Caco-2 (cell line): ENCODE measurements at regions not wholly inside any gene's neighbourhood (a gene's known extent, or its start where the extent isn't known, plus 50 kb on each side); places are given as distances from the start of the nearest gene placed in this dataset.

Experiments used
- BruUV-seq: library from RNA; stranded (reverse); fragments of 400-500 nt; replicated peaks from 2 replicates; lab custom pipeline; 2021; lab: Mats Ljungman, UMichigan
- CTCF ChIA-PET: fragments of 300-600 bp; sonication (Branson Sonifier 250); formaldehyde crosslinking; loops from one replicate; lab custom pipeline; 2022; ENCODE audit warnings: antibody characterized with exemption; lab: Charles Lee
- POLR2A ChIA-PET: fragments of 300-600 bp; sonication (Branson Sonifier 250); formaldehyde crosslinking; loops from one replicate; lab custom pipeline; 2022; ENCODE audit warnings: antibody characterized with exemption; lab: Charles Lee
- DNase-seq, 2 experiments: peaks; one replicate each; pipeline versions ENCODE4 v3.0.0 to v3.0.0-alpha.2; 2020 to 2022
- H3K27me3 ChIP-seq: replicated peaks from 2 replicates; pipeline ENCODE4 v1.6.0; 2011; ENCODE audit warnings: low read length; ENCODE audit not compliant: control insufficient read depth, insufficient read depth
- H3K36me3 ChIP-seq: 2 replicates; pipeline ENCODE4 v1.5.1; 2011; ENCODE audit warnings: low read length; ENCODE audit not compliant: control insufficient read depth, insufficient read depth
- H3K4me1 ChIP-seq: fragments of 250-450 bp; sonication (Bioruptor Pico); 2 replicates; pipeline ENCODE4 v1.5.1; 2020; ENCODE audit warnings: mild to moderate bottlenecking
- H3K4me3 ChIP-seq: 2 replicates; pipeline ENCODE4 v1.5.1; 2011; ENCODE audit warnings: low read depth, mild to moderate bottlenecking, control low read depth, low read length
- H3K9me3 ChIP-seq: fragments of 250-450 bp; sonication (Bioruptor Pico); 2 replicates; pipeline ENCODE4 v1.5.1; 2020; ENCODE audit warnings: mild to moderate bottlenecking, moderate library complexity
- H3K27ac Mint-ChIP-seq: one replicate; pipeline ENCODE4 v1.8.0; 2022; ENCODE audit warnings: mixed read lengths; ENCODE audit not compliant: unreplicated experiment
- H3K27me3 Mint-ChIP-seq: one replicate; pipeline ENCODE4 v1.8.0; 2022; ENCODE audit warnings: mixed read lengths; ENCODE audit not compliant: insufficient read depth, unreplicated experiment
- H3K36me3 Mint-ChIP-seq: one replicate; pipeline ENCODE4 v1.8.0; 2022; ENCODE audit warnings: mild to moderate bottlenecking, mixed read lengths; ENCODE audit not compliant: insufficient read depth, unreplicated experiment
- H3K4me1 Mint-ChIP-seq: one replicate; pipeline ENCODE4 v1.8.0; 2022; ENCODE audit warnings: low read depth, mixed read lengths; ENCODE audit not compliant: unreplicated experiment
- H3K4me3 Mint-ChIP-seq: one replicate; pipeline ENCODE4 v1.8.0; 2022; ENCODE audit warnings: mild to moderate bottlenecking, moderate library complexity, mixed read lengths; ENCODE audit not compliant: unreplicated experiment
- H3K9me3 Mint-ChIP-seq: one replicate; pipeline ENCODE4 v1.8.0; 2022; ENCODE audit warnings: mixed read lengths; ENCODE audit not compliant: unreplicated experiment
- CTCF ChIP-seq, 2 experiments: fragments of 200-600 bp in 1 of 2; IDR thresholded peaks; 1 replicate in 1 of 2; 2 replicates in 1 of 2; pipeline versions ENCODE4 v1.5.1 to v1.8.0; 2011 to 2022; ENCODE audit warnings: antibody characterized with exemption in 1 of 2, control low read depth in 1 of 2, inconsistent platforms in 1 of 2, low read depth in 1 of 2, low read length in 1 of 2, mild to moderate bottlenecking in 1 of 2, moderate library complexity in 1 of 2; ENCODE audit not compliant: insufficient read depth in 1 of 2, severe bottlenecking in 1 of 2, unreplicated experiment in 1 of 2
- intact Hi-C: fragments of 100-400 bp; cut with micrococcal nuclease; formaldehyde crosslinking; loops from one replicate; pipeline ENCODE4 v1.10.0; 2022; ENCODE audit not compliant: unreplicated experiment

- no TSS peak for BruUV-seq
- no peak overlapping the region for H3K27ac Mint-ChIP-seq
- H3K4me1 Mint-ChIP-seq, result no peaks in the 10 kb centered on the region
- no peaks in the 10 kb centered on the region for H3K36me3 Mint-ChIP-seq
- peaks cover 6% of the 10 kb centered on the region for H3K27me3 Mint-ChIP-seq
- Histone ChIP-seq H3K4me3 (no peak overlapping the region), H3K4me1 (no peaks in the 10 kb centered on the region), H3K27me3 (no peaks in the 10 kb centered on the region), H3K36me3 (no peaks in the 10 kb centered on the region), H3K9me3 (no peaks in the 10 kb centered on the region)
- intact Hi-C loops, result no loop called here
- CTCF ChIA-PET, result no interaction called here
- POLR2A ChIA-PET, result no interaction called here
- no peaks in the 10 kb centered on the region for H3K9me3 Mint-ChIP-seq
- no peak for DNase-seq
- no peak overlapping the region for H3K4me3 Mint-ChIP-seq
- TF ChIP-seq CTCF (IDR thresholded peaks at IDR 0.05; ENCODE audit: insufficient read depth in 1 of 2, low read depth in 1 of 2, low read length in 1 of 2, severe bottlenecking in 1 of 2, unreplicated experiment in 1 of 2), result no peak
Measured at GRCh38 chr1:166703726-166704462, 135.4 kb upstream of the POGK start.

- no peak for TF ChIP-seq CTCF (IDR thresholded peaks at IDR 0.05; ENCODE audit: insufficient read depth in 1 of 2, low read depth in 1 of 2, low read length in 1 of 2, severe bottlenecking in 1 of 2, unreplicated experiment in 1 of 2)
- intact Hi-C loops, result no loop called here
- ChIA-PET POLR2A (no interaction called here), CTCF (no interaction called here)
- H3K9me3 Mint-ChIP-seq, result no peaks in the 10 kb centered on the region
- no peaks in the 10 kb centered on the region for H3K27me3 ChIP-seq
- H3K36me3 ChIP-seq, result no peaks in the 10 kb centered on the region
- H3K4me3 Mint-ChIP-seq, result no peak overlapping the region
- DNase-seq, result no peak
- H3K27ac Mint-ChIP-seq, result no peak overlapping the region
- no peaks in the 10 kb centered on the region for H3K9me3 ChIP-seq
- no peaks in the 10 kb centered on the region for H3K36me3 Mint-ChIP-seq
- no peaks in the 10 kb centered on the region for H3K4me1 ChIP-seq
- no peak overlapping the region for H3K4me3 ChIP-seq
- H3K27me3 Mint-ChIP-seq, result peaks cover 6% of the 10 kb centered on the region
- BruUV-seq, result no TSS peak
- H3K4me1 Mint-ChIP-seq, result no peaks in the 10 kb centered on the region
Measured at GRCh38 chr1:166705376-166706289, 133.6 kb upstream of the POGK start.

- no peaks in the 10 kb centered on the region for H3K4me1 Mint-ChIP-seq
- ChIA-PET POLR2A (no interaction called here), CTCF (no interaction called here)
- no peak overlapping the region for H3K4me3 Mint-ChIP-seq
- TF ChIP-seq CTCF (IDR thresholded peaks at IDR 0.05; ENCODE audit: insufficient read depth in 1 of 2, low read depth in 1 of 2, low read length in 1 of 2, severe bottlenecking in 1 of 2, unreplicated experiment in 1 of 2), result no peak
- DNase-seq, result no peak
- BruUV-seq, result no TSS peak
- no peaks in the 10 kb centered on the region for H3K36me3 Mint-ChIP-seq
- peaks cover 40% of the 10 kb centered on the region for H3K9me3 Mint-ChIP-seq
- no peaks in the 10 kb centered on the region for H3K36me3 ChIP-seq
- H3K9me3 ChIP-seq, result peaks cover 9% of the 10 kb centered on the region
- intact Hi-C loops, result no loop called here
- no peaks in the 10 kb centered on the region for H3K27me3 ChIP-seq
- no peaks in the 10 kb centered on the region for H3K27me3 Mint-ChIP-seq
- no peak overlapping the region for H3K4me3 ChIP-seq
- no peaks in the 10 kb centered on the region for H3K4me1 ChIP-seq
- H3K27ac Mint-ChIP-seq, result no peak overlapping the region
Measured at GRCh38 chr1:166716620-166717019, 122.7 kb upstream of the POGK start.
